ENCODE measurements at regions not wholly inside any gene's neighbourhood (a gene's known extent, or its start where the extent isn't known, plus 50 kb on each side); places are given as distances from the start of the nearest gene placed in this dataset.

GRCh38 chr9:87803623-87804345 is 77.9 kb downstream of the CTSL start:
- TF ChIP-seq ESRRG (CRISPR knock-in tag; IDR thresholded peaks at IDR 0.05): no peak
- TF ChIP-seq CSDC2 (CRISPR knock-in tag; IDR thresholded peaks at IDR 0.05): no peak
- TF ChIP-seq TCF4 (CRISPR knock-in tag; IDR thresholded peaks at IDR 0.05; ENCODE audit: borderline replicate concordance): no peak
- no peak for TF ChIP-seq PATZ1 (CRISPR knock-in tag; IDR thresholded peaks at IDR 0.05; ENCODE audit: borderline replicate concordance)
- TF ChIP-seq CREB5 (CRISPR knock-in tag; IDR thresholded peaks at IDR 0.05; ENCODE audit: low read depth): no peak
- TF ChIP-seq ZNF70 (CRISPR knock-in tag; IDR thresholded peaks at IDR 0.05): no peak
- TF ChIP-seq OSR1 (CRISPR knock-in tag; IDR thresholded peaks at IDR 0.05): no peak
- no peak for TF ChIP-seq ARNTL (CRISPR knock-in tag; IDR thresholded peaks at IDR 0.05; ENCODE audit: borderline replicate concordance, low read depth)
- TF ChIP-seq RARB (CRISPR knock-in tag; IDR thresholded peaks at IDR 0.05): no peak
- TF ChIP-seq POU6F1 (CRISPR knock-in tag; IDR thresholded peaks at IDR 0.05; ENCODE audit: borderline replicate concordance, low read depth): no peak
- TF ChIP-seq TOX (CRISPR knock-in tag; IDR thresholded peaks at IDR 0.05; ENCODE audit: borderline replicate concordance): no peak
- TF ChIP-seq SNAI2 (CRISPR knock-in tag; IDR thresholded peaks at IDR 0.05): no peak
- TF ChIP-seq ZFP3 (CRISPR knock-in tag; IDR thresholded peaks at IDR 0.05): no peak
- TF ChIP-seq GLIS3 (CRISPR knock-in tag; IDR thresholded peaks at IDR 0.05): no peak
- TF ChIP-seq ISL1 (CRISPR knock-in tag; IDR thresholded peaks at IDR 0.05): no peak
- no peak for TF ChIP-seq ZNF565 (CRISPR knock-in tag; conservative IDR thresholded peaks at IDR 0.05; ENCODE audit: low read depth)
- no peak for ATAC-seq

GRCh38 chr9:87805259-87805658 is 77.4 kb upstream of the SPATA31E1 start:
- ATAC-seq: no peak
- no peak for TF ChIP-seq TCF4 (CRISPR knock-in tag; IDR thresholded peaks at IDR 0.05; ENCODE audit: borderline replicate concordance)
- no peak for TF ChIP-seq SNAI2 (CRISPR knock-in tag; IDR thresholded peaks at IDR 0.05)
- no peak for TF ChIP-seq PPARA (CRISPR knock-in tag; IDR thresholded peaks at IDR 0.05; ENCODE audit: borderline replicate concordance)
- no peak for TF ChIP-seq ZFP30 (CRISPR knock-in tag; IDR thresholded peaks at IDR 0.05)
- no peak for TF ChIP-seq OSR1 (CRISPR knock-in tag; IDR thresholded peaks at IDR 0.05)
- TF ChIP-seq ZNF70 (CRISPR knock-in tag; IDR thresholded peaks at IDR 0.05): no peak
- TF ChIP-seq CSRNP3 (CRISPR knock-in tag; IDR thresholded peaks at IDR 0.05): no peak
- no peak for TF ChIP-seq ARNTL (CRISPR knock-in tag; IDR thresholded peaks at IDR 0.05; ENCODE audit: borderline replicate concordance, low read depth)
- no peak for TF ChIP-seq RARB (CRISPR knock-in tag; IDR thresholded peaks at IDR 0.05)
- TF ChIP-seq TOX (CRISPR knock-in tag; IDR thresholded peaks at IDR 0.05; ENCODE audit: borderline replicate concordance): no peak
- no peak for TF ChIP-seq POU6F1 (CRISPR knock-in tag; IDR thresholded peaks at IDR 0.05; ENCODE audit: borderline replicate concordance, low read depth)
- TF ChIP-seq BACH2 (CRISPR knock-in tag; IDR thresholded peaks at IDR 0.05; ENCODE audit: borderline replicate concordance): no peak

GRCh38 chr9:87810008-87810407 is 72.7 kb upstream of the SPATA31E1 start:
- ATAC-seq: no peak
- TF ChIP-seq ESRRG (CRISPR knock-in tag; IDR thresholded peaks at IDR 0.05) (no peak), OSR1 (CRISPR knock-in tag; IDR thresholded peaks at IDR 0.05) (no peak), CSRNP3 (CRISPR knock-in tag; IDR thresholded peaks at IDR 0.05) (no peak), PPARA (CRISPR knock-in tag; IDR thresholded peaks at IDR 0.05; ENCODE audit: borderline replicate concordance) (no peak), TOX (CRISPR knock-in tag; IDR thresholded peaks at IDR 0.05; ENCODE audit: borderline replicate concordance) (no peak), PATZ1 (CRISPR knock-in tag; IDR thresholded peaks at IDR 0.05; ENCODE audit: borderline replicate concordance) (no peak)

All from SK-N-SH treated with all-trans-retinoic acid at 6 μM for 48 hours (cell line).